Neural crest cell (in vitro differentiated cells): ENCODE measurements at regions not wholly inside any gene's neighbourhood (a gene's known extent, or its start where the extent isn't known, plus 50 kb on each side); places are given as distances from the start of the nearest gene placed in this dataset.

Source experiments
- DNase-seq: peaks from one replicate; pipeline ENCODE4 v3.0.0; 2021; ENCODE audit warnings: low read depth, mixed read lengths, low spot score
- H3K27ac Mint-ChIP-seq: one replicate; pipeline ENCODE4 v1.8.0; 2021; ENCODE audit warnings: mild to moderate bottlenecking, mixed read lengths; ENCODE audit not compliant: unreplicated experiment
- H3K27me3 Mint-ChIP-seq: 2 replicates; pipeline ENCODE4 v1.8.0; 2021; ENCODE audit warnings: low read depth, mild to moderate bottlenecking, mixed read lengths
- H3K36me3 Mint-ChIP-seq: 2 replicates; pipeline ENCODE4 v1.8.0; 2021; ENCODE audit warnings: low read depth, mild to moderate bottlenecking, mixed read lengths
- H3K4me1 Mint-ChIP-seq: 2 replicates; pipeline ENCODE4 v1.8.0; 2021; ENCODE audit warnings: mixed read lengths
- H3K4me3 Mint-ChIP-seq: one replicate; pipeline ENCODE4 v1.8.0; 2021; ENCODE audit warnings: mild to moderate bottlenecking, mixed read lengths
- H3K9me3 Mint-ChIP-seq: 2 replicates; pipeline ENCODE4 v1.8.0; 2021; ENCODE audit warnings: mixed read lengths
- TF ChIP-seq, protein P1 (sequence below): fragments of 200-600 bp; sonication (generic); conservative IDR thresholded peaks from 2 replicates; pipeline ENCODE4 v1.5.0; 2021; ENCODE audit warnings: antibody characterized with exemption, mild to moderate bottlenecking

DNA sequence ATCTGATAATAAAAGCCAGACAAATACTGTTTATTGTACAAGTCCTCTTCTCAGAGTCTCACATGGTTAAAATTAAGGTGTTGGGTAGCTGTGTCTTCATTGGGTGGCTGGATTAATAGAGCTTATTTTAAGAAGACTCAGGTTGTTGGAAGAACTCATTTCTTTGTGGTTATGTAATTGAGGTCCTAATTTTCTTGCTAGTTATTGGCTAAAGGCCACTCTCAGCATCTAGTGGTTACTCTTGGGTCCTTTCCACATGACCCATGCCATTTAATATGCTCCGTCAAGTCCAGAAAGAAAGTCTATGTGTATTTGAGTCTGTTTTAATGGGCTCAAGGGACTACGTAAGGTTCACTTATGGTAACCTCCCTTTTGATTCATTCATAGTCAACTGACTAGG is 1668.6 kb upstream of the AGA start:
- Mint-ChIP-seq H3K27me3 (no peaks in the 10 kb centered on the region), H3K27ac (no peak overlapping the region), H3K4me1 (no peaks in the 10 kb centered on the region), H3K4me3 (no peak overlapping the region), H3K9me3 (peaks cover 2% of the 10 kb centered on the region), H3K36me3 (no peaks in the 10 kb centered on the region)
- TF ChIP-seq, protein P1, sequence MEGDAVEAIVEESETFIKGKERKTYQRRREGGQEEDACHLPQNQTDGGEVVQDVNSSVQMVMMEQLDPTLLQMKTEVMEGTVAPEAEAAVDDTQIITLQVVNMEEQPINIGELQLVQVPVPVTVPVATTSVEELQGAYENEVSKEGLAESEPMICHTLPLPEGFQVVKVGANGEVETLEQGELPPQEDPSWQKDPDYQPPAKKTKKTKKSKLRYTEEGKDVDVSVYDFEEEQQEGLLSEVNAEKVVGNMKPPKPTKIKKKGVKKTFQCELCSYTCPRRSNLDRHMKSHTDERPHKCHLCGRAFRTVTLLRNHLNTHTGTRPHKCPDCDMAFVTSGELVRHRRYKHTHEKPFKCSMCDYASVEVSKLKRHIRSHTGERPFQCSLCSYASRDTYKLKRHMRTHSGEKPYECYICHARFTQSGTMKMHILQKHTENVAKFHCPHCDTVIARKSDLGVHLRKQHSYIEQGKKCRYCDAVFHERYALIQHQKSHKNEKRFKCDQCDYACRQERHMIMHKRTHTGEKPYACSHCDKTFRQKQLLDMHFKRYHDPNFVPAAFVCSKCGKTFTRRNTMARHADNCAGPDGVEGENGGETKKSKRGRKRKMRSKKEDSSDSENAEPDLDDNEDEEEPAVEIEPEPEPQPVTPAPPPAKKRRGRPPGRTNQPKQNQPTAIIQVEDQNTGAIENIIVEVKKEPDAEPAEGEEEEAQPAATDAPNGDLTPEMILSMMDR = no peak
- no peak for DNase-seq

DNA sequence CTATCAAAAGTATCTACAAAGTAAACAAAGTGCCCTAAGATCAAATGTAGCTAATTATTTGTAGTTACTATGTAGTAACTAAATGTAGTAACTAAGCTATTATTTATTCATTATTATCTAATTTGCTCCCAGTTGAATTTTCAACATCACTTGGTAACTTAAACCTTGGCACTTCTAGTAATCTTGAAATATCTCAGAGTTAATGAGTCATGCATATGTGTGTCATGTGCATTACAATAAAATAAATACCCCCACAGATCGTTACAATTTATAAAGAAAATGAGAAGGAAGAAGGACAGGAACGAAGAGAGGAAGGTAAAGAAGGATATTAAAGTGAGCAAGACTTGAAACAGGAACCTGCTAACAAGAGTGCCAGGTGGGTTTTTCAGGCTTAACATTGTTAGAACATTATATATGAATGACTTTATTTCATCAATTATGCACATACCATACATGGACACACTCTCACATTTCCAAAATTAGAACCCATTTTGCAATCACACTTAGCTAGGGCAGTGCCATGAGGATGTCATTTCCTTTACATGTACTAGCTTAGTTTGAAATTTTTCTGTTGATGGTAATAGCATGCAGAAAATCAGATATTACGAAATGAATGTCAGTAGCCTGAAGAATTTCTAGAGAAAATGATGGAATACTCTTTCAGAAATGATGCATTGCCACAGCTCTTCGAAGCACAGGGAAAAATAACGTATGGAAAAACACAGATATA is 1670.4 kb upstream of the AGA start:
- DNase-seq = no peak
- Mint-ChIP-seq H3K4me1 (no peaks in the 10 kb centered on the region), H3K27me3 (no peaks in the 10 kb centered on the region), H3K4me3 (no peak overlapping the region), H3K36me3 (no peaks in the 10 kb centered on the region), H3K9me3 (peaks cover 2% of the 10 kb centered on the region), H3K27ac (no peak overlapping the region)
- TF ChIP-seq, protein P1 = no peak

DNA sequence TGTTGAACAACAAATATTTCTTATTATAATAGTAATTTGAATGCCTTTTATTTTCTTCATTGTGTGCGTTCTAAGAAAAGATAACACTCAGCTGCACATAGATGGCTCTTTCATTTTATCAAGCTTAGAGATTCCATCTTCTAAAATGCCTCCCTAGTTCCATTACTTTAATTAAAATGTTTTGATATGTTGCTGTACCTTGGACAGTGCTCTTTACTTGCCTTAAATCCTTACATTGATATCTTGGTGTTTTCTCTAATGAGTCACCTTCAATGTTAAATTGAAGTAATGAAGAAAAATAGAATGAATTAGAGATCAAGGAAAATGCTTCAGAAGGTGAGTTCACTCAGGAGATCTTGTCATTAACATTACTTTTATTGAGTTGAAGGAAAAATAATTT is 1672.4 kb upstream of the AGA start:
- no peak overlapping the region for H3K4me3 Mint-ChIP-seq
- H3K4me1 Mint-ChIP-seq = no peaks in the 10 kb centered on the region
- no peak overlapping the region for H3K27ac Mint-ChIP-seq
- no peaks in the 10 kb centered on the region for H3K27me3 Mint-ChIP-seq
- no peaks in the 10 kb centered on the region for H3K36me3 Mint-ChIP-seq
- peaks cover 2% of the 10 kb centered on the region for H3K9me3 Mint-ChIP-seq
- no peak for DNase-seq
- TF ChIP-seq, protein P1 = no peak

DNA sequence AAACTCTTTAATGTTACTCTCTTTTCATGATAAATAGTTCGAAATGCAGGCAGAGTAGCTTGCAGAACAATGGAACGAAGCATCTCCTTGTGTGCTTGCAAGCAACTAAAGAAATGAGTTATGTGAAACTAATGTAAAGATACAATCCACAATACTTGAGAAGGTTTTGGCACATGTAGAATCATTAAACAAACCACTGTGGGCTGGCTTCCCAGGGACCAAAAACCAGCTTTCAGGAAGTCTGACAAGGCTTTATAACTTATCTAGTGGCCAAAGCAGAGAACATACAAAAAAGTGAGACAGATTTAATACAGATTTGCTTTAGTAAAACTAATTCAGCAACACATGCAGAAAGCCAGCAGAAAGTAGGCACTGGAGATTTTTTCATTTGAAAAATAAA is 1673.8 kb upstream of the AGA start:
- Mint-ChIP-seq H3K4me3 (no peak overlapping the region), H3K4me1 (no peaks in the 10 kb centered on the region), H3K9me3 (no peaks in the 10 kb centered on the region), H3K36me3 (no peaks in the 10 kb centered on the region), H3K27me3 (no peaks in the 10 kb centered on the region), H3K27ac (no peak overlapping the region)
- DNase-seq = no peak
- TF ChIP-seq, protein P1 = no peak

DNA sequence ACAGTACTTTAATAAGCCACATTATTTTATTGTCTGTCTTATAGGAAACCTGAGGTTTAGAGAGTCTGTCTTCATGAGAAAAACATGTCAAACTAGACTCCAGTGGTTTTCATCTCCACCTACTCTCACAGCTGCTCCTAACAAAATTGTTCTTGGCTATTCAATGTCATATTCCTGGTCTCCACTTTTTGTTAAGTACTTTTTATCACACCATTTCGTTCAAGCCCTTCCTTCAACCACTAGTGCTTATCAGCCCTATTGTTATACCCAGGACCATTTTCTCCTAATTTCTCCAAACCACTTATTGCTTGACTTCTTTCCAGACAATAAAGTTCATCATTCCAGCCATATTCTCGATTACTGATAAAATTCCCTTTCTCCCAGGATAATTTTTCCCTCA is 1674.3 kb upstream of the AGA start:
- no peak overlapping the region for H3K27ac Mint-ChIP-seq
- no peak overlapping the region for H3K4me3 Mint-ChIP-seq
- H3K4me1 Mint-ChIP-seq = no peaks in the 10 kb centered on the region

More for the DNA sequence above, 1674.3 kb upstream of the AGA start:
- TF ChIP-seq, protein P1 = no peak
- no peak for DNase-seq
- no peaks in the 10 kb centered on the region for H3K27me3 Mint-ChIP-seq
- no peaks in the 10 kb centered on the region for H3K36me3 Mint-ChIP-seq
- H3K9me3 Mint-ChIP-seq = no peaks in the 10 kb centered on the region
